T-helper 2 cell treated with Interferon-gamma antibody and Interleukin-4, amounts not matched to agents 100 ng/mL and 5 ng/mL, for 36 hours (primary cell): ENCODE measurements at regions not wholly inside any gene's neighbourhood (a gene's known extent, or its start where the extent isn't known, plus 50 kb on each side); places are given as distances from the start of the nearest gene placed in this dataset.

Source experiments
- intact Hi-C: fragments of 100-400 bp; cut with micrococcal nuclease; formaldehyde crosslinking; loops from one replicate; pipeline ENCODE4 v1.15.1; 2023

DNA sequence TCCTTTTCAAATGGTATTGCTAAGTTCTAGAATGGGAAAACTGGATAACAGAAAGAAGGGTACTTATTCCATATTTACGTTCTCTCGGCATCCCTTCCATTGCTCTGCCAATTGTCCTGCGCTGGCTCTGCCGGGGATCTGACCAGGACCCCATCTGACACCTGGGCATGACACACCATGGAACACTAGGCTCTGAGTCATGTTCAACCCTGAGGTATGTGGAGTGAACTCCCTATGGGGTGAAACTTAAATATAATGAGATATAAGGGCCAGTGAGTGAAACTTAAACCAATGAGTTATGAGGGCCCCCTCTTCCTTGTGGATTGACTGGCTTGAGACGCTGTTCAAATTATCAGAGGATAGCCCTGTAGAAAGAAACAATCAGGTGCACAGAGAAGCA, 55.1 kb upstream of the ZEB1 start:
- intact Hi-C loops: no loop called here

DNA sequence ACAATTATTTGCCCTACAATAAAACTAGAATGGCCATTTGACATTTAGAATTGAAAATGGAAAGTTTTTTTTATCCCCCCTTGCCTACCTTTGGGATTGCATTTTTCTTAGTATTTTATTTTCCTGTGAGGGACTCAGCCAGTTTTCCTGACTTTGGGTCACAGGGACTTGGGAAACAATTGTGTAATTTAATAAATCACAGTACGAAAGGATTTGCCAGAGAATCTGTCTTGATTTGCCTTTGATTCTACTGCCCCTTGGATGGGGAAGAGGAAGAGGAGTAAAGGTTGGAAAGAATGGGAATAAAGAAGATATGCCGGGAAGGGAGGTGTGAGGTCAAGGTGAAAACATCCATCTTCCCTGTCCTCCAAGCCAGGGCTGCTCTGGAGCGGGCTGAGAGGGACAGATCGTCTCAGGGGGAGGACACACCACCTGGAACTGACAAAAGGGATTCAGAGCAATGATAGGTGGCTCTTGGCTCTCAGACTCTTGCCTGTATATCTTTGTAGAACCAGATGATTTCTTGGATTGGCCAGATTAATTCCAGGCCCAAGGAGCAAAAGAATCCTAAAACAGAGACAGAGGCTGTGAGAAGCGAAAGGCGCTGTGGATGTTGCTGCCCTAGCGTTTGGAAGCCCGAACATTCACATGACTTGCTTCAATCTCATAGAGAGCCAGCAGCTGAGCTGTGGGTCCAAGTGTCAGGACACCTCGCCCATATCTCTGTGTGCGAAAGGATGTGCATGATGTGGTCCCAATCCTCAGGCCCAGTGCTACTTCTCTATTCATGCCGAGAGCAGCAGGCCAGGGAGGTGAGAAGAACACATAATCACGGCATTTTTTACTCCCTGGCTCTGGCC, 50.3 kb upstream of the ZEB1 start:
- intact Hi-C loops: no loop called here
